GM21619 (cell line): ENCODE measurements at regions not wholly inside any gene's neighbourhood (a gene's known extent, or its start where the extent isn't known, plus 50 kb on each side); places are given as distances from the start of the nearest gene placed in this dataset.

Experiments used
- ATAC-seq: cut with Tn5 transposase; IDR thresholded peaks from one replicate; pipeline ENCODE4 v1.9.1; 2021; ENCODE audit not compliant: unreplicated experiment

DNA sequence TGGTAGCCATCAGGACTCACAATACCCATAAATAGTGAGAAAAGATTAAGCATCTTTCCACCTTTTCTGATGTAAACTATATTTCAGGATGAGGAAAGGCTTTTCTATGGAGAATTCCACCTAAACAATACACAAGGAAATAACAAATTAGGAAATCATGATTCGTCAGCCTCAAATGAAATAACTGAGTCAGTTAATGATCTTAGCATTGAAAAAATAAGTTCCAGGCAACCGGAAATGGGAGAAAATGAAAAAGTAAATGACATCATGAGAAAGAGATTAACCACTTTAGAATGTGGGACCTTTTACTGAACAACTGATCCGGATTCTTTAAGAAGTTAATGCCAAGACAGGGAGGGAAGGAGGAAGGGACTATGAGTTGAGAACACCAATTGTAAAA, 742.3 kb downstream of the TNS3 start:
- no peak for ATAC-seq

DNA sequence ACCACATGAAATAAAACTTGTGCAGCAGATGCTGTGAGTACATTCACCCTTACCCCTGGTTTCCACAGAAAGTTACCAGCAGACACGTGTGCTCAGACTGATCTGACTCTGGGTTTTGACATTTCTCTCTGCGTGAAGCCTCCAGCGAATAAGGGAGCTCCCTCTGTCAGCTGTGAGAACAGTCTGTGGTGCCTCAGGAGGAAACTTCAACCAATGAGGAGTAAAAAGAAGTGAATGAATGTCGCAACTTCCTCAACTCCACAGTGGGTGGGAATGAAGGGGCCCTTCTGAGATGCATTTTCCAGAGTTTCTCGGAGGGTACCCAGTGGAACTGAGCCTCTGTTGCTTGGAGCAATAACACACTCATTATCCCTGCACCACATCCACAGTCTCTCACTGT, 743.4 kb downstream of the TNS3 start:
- ATAC-seq = no peak

GRCh38 chr7:46835556-46835955, 746.4 kb downstream of the TNS3 start:
- no peak for ATAC-seq

DNA sequence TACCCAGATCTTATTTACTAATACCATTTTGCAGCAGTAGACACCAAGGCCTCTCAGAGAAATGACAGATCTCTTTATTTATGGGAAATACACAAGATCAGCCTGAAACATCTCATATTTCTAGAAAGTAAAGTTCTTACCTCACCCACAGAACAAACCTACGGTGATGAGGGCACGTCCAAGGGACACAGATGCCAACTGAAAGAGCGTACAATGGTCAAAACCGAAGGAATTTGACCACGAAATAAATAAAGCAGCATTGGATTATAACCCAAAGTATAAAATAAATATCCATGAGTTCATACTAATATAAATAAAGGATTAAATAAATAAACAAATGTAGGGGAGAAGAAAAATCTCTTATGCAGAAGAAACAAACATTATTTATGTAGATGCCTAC, 747.0 kb downstream of the TNS3 start:
- no peak for ATAC-seq

DNA sequence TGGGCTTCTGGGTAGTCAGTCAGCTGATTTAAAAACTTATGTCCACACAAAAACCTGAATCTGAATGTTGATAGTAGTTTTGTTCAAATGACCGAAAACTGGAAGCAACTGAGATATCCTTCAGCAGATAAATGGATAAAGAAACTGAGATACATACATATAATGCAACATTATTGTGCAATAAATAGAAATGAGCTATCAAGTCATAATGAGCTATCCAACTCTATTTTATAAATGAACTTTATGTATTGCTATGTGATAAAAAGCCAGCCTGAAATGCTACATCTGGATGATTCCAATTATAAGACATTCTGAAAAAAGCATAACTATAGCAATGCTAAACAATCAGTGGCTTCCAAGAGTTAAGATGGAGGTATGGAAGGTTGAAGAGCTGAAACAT, 748.7 kb downstream of the TNS3 start:
- ATAC-seq = no peak

GRCh38 chr7:46832136-46832535, 749.8 kb downstream of the TNS3 start:
- no peak for ATAC-seq

GRCh38 chr7:46819819-46820218, 762.1 kb downstream of the TNS3 start:
- ATAC-seq = no peak

- no peak for ATAC-seq
Observed at GRCh38 chr7:46814516-46815250, 767.2 kb downstream of the TNS3 start.

DNA sequence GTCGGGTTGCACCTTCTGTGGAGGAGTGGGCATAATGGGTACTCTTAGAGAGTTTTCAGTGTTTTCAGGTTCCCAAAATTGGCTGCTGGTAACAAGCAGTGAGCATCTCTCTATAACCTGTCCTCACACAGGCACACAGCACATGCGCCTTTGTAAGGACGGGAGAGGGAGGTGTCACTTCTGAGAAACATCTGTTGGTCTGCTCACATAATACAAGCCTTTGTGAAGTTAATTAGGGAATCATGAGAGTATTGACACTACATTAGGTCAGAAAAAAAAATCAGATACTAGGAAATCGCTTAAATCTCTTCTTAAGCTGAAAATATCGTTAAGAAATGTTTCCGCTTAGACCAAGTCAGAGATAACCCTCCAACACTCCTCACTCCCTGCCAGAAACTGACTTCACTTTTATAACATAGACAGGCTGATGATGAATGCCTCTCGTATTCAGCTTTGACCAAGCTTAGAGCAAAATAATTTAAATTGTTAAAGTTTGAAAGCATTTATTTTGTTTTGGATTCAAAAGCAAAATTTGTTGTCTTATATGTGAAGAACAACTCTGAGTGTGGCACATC, 769.7 kb downstream of the TNS3 start:
- ATAC-seq = no peak

DNA sequence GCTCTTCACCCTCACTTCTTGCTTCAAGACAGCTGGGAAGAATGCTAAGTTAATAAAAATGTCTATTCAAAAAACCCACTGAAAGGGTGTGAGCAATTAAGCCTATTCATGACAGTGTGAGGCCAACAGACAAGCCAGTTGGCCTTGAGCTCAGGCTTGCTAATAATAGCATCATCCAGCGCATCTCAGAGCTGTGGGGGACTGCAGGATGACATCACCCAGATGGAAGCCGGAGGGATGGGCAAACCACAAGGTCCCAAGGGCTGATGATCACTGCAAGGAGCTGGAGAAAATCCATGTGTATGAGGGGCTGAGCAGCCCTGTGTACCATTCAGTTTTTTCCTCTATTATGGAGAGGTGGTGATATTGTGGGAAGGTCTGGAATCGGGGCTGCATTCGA, 770.4 kb downstream of the TNS3 start:
- ATAC-seq = no peak

DNA sequence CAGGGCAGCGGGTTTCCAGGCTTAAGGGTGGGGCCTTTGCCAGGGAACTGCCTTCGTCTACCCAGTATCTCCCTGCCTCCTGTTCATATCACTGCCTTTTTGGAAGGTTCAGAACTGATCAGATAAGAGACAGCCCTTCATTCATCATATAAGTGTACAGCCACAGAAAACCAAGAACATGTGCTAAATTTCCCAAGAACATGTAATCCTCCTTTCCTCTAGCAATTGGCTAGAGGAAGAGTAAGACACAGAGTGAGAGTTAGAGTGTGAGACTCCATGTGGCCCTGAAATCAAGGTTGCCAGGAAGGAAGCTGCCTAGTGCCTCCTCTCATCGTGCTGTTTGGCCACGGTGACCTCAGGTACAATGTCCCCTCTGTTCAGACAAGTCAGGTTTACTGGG, 770.9 kb downstream of the TNS3 start:
- ATAC-seq = no peak

GRCh38 chr7:46809886-46810285, 772.0 kb downstream of the TNS3 start:
- no peak for ATAC-seq

GRCh38 chr7:46806856-46807255, 775.1 kb downstream of the TNS3 start:
- no peak for ATAC-seq

- no peak for ATAC-seq
Observed at GRCh38 chr7:46802479-46802878, 779.4 kb downstream of the TNS3 start.

DNA sequence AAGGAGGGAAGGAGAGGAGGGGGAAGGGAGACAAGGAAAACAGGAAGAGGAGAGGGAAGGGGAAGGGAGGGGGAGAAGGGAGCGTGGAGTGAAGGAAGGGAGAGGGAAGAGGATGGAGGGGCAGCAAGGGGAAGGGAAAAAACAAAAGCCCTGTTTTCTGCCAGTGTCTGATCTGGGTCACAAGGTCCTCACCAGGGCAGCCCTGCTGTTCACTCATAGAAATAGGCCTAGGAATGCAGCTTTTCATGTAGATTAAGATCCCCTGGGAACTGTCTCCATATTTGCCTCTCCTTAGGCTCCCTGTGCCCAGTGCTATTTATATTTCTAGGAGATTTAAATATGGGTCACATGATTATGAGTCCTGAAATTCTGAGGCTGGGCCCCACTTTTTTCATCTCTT, 790.7 kb downstream of the TNS3 start:
- ATAC-seq = no peak

DNA sequence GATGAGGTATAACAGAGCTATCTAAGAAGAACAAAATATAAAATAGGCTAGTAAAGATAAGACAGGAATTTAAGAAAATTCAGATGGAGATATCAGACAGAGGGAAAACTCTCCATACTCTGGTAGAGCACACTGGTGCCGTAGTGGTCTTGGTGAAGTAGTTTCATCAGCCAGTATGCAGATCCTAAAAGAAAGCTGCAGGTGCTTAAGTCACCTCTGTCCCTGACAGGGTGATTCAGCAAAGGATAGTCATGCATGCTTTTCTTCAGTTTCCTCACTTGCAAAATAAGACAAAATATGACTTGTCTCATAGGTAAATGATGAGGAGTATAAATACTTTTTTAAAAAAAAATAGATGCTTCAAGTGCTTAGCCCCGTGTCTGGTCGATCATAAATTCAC, 794.9 kb downstream of the TNS3 start:
- ATAC-seq = no peak

DNA sequence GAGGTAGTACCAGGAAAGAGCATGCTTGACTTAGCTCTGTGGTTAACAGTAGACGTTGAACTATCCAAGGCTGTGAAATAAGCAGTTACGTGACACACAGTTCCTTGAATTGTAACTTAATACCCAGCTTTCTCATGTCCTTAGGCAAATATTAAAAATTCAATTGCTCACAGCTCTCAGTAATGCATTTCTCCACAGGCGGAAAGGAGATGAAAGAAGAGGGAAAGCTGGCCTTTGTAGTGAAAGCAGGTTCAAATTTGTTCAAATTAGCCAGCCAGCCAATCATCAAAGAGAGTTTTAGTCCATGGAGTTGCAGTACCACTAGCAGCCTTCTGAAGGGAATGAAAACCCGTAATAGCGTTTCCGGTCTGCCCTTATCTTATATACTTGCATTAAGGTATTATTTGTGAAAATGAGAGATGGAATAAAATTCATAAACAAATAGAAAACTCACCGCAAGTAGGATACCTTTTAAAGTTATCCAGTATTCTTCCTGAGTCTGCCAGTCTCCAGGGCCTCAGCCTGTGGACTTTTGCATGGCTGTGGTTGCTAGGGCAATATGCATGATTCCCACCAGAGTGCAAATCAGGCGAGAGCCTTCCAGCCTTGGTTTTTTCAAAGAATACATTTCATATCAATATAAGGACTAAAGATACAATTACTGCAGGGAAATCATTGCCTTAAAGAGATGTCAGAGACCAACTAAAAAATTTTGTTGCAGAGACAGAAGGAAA, 795.5 kb downstream of the TNS3 start:
- ATAC-seq = no peak

- no peak for ATAC-seq
Observed at GRCh38 chr7:46784732-46785131, 797.2 kb downstream of the TNS3 start.

DNA sequence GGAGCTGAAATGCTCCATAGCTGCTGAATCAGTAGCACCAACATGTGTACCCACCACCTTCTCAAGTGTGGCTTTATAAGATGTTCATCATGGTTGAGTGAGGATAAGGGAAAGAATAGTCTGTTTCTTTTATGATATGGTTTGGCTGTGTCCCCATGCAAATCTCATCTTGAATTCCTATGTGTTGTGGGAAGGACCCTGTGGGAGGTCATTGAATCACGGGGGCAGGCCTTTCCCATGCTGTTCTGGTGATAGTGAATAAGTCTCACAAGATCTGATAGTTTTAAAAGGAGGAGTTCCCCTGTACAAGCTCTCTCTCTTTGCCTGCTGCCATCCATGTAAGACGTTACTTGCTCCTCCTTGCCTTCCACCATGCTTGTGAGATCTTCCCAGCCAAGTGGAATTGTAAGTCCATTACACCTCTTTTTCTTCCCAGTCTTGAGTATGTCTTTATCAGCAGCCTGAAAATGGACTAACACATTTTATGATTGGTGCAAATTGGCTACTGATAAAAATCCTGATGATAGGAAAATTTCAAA, 799.9 kb downstream of the TNS3 start:
- ATAC-seq = no peak

- ATAC-seq = no peak
Observed at GRCh38 chr7:46776790-46777189, 805.1 kb downstream of the TNS3 start.

DNA sequence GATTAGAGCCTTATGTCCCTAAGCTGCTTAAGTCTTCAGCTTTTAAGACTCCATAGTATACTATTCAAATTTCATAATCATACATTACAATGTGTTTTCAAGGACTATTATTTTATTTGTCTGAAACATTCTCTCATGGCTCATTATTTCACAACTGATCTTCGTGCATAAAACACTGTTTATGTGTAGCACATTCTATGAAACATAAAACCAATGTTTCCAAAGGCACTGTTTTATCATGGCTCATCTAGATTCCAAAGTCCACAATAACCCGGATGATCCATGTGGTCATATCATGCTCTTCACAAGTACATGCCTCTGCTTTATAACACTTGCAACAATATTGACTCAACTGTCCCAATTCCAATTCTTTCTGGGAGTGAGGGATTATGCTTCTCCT, 806.1 kb downstream of the TNS3 start:
- no peak for ATAC-seq

DNA sequence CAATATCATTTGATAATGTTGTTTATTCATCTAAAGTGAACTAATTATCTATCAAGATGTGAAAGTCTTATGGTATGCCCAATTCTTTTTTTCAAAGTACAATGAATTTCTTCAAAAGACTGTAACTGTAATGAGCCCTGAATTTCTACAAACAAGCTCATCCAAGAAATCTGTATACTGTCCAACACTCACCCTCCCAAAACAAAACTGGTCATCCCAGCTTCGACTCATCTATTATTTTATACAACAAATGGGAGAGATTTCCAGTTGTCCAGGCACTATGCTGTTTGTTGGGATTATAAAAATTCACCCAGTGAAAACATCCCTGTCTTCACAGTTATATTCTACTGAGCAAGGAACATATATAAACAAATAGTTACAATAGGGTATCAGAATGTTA, 806.9 kb downstream of the TNS3 start:
- no peak for ATAC-seq
